ENCODE measurements at regions not wholly inside any gene's neighbourhood (a gene's known extent, or its start where the extent isn't known, plus 50 kb on each side); places are given as distances from the start of the nearest gene placed in this dataset.

DNA sequence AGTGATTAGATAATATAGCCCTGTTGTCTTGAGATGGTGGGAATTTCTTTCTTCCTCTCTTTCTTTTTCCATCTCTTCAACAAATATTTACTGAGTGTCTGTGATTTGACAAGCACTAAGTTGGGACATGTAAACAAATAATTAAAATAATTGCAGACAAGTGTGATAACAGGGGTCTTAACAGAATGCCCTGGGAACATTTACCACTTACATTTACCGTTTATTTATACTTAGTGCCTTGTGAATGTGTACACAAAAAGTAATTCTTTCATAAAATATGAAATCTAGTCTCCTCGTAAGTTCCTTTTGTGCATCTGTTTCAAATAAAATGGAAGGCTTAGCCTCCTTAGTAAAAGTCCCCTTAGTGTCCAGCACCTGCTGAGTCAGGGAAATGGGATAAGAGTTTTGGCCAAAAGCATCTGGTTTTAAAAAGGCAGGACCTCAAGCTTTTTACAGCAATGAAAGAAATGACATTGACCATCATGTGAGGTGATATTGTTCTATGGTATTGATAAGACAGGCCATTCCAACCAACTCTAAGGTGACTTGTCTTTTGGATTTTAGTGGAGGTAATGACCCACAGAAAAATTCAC is 188.2 kb downstream of the HS3ST3B1 start:
- H4K20me1 ChIP-seq (ENCODE audit: insufficient read depth, low read length): no peaks in the 10 kb centered on the region
- H3K36me3 ChIP-seq (replicated peaks in 1 of 2; ENCODE audit: control insufficient read depth in 1 of 2, insufficient read depth in 2 of 2, low read length in 2 of 2): no peaks in the 10 kb centered on the region
- no peaks in the 10 kb centered on the region for H3K9me3 ChIP-seq (replicated peaks in 1 of 2; ENCODE audit: control insufficient read depth in 1 of 2, insufficient read depth in 1 of 2, low read length in 2 of 2)
- no peak overlapping the region for H3K9ac ChIP-seq (ENCODE audit: insufficient read depth, low read length, poor library complexity, severe bottlenecking)
- no peak overlapping the region for H2AFZ ChIP-seq (ENCODE audit: insufficient read depth, low read depth, low read length, poor library complexity, severe bottlenecking)
- peaks cover 3 to 12% (median 6%) of the 10 kb centered on the region in 7 donors for H3K9me3 Mint-ChIP-seq
- H3K4me1 Mint-ChIP-seq: no peaks in the 10 kb centered on the region
- no peak overlapping the region for H3K4me3 Mint-ChIP-seq
- intact Hi-C loops (cut with micrococcal nuclease): no loop called here
- no peak overlapping the region for H3K27ac Mint-ChIP-seq
- H3K27me3 Mint-ChIP-seq (ENCODE audit: low read depth in 3 of 3): peaks cover 0 to 6% (median 0%) of the 10 kb centered on the region in 3 donors
- H3K4me2 ChIP-seq (replicated peaks; ENCODE audit: extremely low read depth, low read length, poor library complexity, severe bottlenecking): no peak overlapping the region
- no peak for DNase-seq
- TF ChIP-seq, protein P1, sequence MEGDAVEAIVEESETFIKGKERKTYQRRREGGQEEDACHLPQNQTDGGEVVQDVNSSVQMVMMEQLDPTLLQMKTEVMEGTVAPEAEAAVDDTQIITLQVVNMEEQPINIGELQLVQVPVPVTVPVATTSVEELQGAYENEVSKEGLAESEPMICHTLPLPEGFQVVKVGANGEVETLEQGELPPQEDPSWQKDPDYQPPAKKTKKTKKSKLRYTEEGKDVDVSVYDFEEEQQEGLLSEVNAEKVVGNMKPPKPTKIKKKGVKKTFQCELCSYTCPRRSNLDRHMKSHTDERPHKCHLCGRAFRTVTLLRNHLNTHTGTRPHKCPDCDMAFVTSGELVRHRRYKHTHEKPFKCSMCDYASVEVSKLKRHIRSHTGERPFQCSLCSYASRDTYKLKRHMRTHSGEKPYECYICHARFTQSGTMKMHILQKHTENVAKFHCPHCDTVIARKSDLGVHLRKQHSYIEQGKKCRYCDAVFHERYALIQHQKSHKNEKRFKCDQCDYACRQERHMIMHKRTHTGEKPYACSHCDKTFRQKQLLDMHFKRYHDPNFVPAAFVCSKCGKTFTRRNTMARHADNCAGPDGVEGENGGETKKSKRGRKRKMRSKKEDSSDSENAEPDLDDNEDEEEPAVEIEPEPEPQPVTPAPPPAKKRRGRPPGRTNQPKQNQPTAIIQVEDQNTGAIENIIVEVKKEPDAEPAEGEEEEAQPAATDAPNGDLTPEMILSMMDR (IDR thresholded peaks at IDR 0.05): no peak
- H3K27me3 ChIP-seq (ENCODE audit: control insufficient read depth in 2 of 2, insufficient read depth in 2 of 2, low read length in 2 of 2): no peaks in the 10 kb centered on the region
- no peak overlapping the region for H3K27ac ChIP-seq (ENCODE audit: low read depth in 1 of 2, low read length in 2 of 2)
- H3K79me2 ChIP-seq (ENCODE audit: insufficient read depth, low read length): no peaks in the 10 kb centered on the region
- H3K4me3 ChIP-seq (replicated peaks in 1 of 3; ENCODE audit: low read depth in 2 of 3, low read length in 3 of 3): no peak overlapping the region
- H3K4me1 ChIP-seq (ENCODE audit: control insufficient read depth in 1 of 2, insufficient read depth in 2 of 2, low read length in 2 of 2): no peaks in the 10 kb centered on the region
- H3K36me3 Mint-ChIP-seq: no peaks in the 10 kb centered on the region
- no CpG with 5 or more reads among the region's 2 CpGs for WGBS (ENCODE audit: insufficient coverage)

DNA sequence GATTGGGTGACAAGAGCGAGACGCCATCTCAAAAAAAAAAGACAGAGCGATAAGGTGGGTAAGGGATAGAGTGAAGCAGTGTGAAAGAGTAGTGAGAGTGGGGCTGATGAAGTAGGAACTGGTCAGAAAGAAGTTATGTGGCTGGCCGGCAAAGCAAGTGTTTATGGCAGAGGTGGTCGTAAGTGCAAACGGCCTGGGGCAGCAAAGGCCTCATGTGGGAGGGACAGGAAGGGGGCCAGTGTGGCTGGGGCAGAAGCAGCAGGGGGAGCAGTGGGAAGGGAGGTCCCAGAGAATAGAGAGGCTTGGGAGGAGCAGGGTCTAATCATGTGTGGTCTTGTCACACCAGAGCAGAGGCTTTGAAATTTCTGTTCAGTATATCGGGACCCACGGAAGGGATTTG is 186.2 kb downstream of the HS3ST3B1 start:
- no peaks in the 10 kb centered on the region for H3K4me1 ChIP-seq (ENCODE audit: control insufficient read depth in 1 of 2, insufficient read depth in 2 of 2, low read length in 2 of 2)
- intact Hi-C loops (cut with micrococcal nuclease): no loop called here
- WGBS (ENCODE audit: insufficient coverage): 87% methylated on average over 6 of the region's 8 CpGs
- H3K4me2 ChIP-seq (replicated peaks; ENCODE audit: extremely low read depth, low read length, poor library complexity, severe bottlenecking): no peak overlapping the region
- no peak for DNase-seq
- H3K4me1 Mint-ChIP-seq: no peaks in the 10 kb centered on the region
- peaks cover 3 to 18% (median 8%) of the 10 kb centered on the region in 7 donors for H3K9me3 Mint-ChIP-seq
- no peak overlapping the region for H3K9ac ChIP-seq (ENCODE audit: insufficient read depth, low read length, poor library complexity, severe bottlenecking)
- no peaks in the 10 kb centered on the region for H4K20me1 ChIP-seq (ENCODE audit: insufficient read depth, low read length)
- H3K27me3 ChIP-seq (ENCODE audit: control insufficient read depth in 2 of 2, insufficient read depth in 2 of 2, low read length in 2 of 2): no peaks in the 10 kb centered on the region
- H3K4me3 ChIP-seq (replicated peaks in 1 of 3; ENCODE audit: low read depth in 2 of 3, low read length in 3 of 3): no peak overlapping the region
- H3K4me3 Mint-ChIP-seq: no peak overlapping the region
- no peak overlapping the region for H3K27ac ChIP-seq (ENCODE audit: low read depth in 1 of 2, low read length in 2 of 2)
- H3K27me3 Mint-ChIP-seq (ENCODE audit: low read depth in 3 of 3): peaks cover 0 to 3% (median 0%) of the 10 kb centered on the region in 3 donors
- no peak overlapping the region for H3K27ac Mint-ChIP-seq
- H3K79me2 ChIP-seq (ENCODE audit: insufficient read depth, low read length): no peaks in the 10 kb centered on the region
- H3K9me3 ChIP-seq (replicated peaks in 1 of 2; ENCODE audit: control insufficient read depth in 1 of 2, insufficient read depth in 1 of 2, low read length in 2 of 2): no peaks in the 10 kb centered on the region
- no peaks in the 10 kb centered on the region for H3K36me3 Mint-ChIP-seq
- H2AFZ ChIP-seq (ENCODE audit: insufficient read depth, low read depth, low read length, poor library complexity, severe bottlenecking): no peak overlapping the region
- TF ChIP-seq, protein P1 (IDR thresholded peaks at IDR 0.05): no peak
- no peaks in the 10 kb centered on the region for H3K36me3 ChIP-seq (replicated peaks in 1 of 2; ENCODE audit: control insufficient read depth in 1 of 2, insufficient read depth in 2 of 2, low read length in 2 of 2)
